ENCODE measurements at regions not wholly inside any gene's neighbourhood (a gene's known extent, or its start where the extent isn't known, plus 50 kb on each side); places are given as distances from the start of the nearest gene placed in this dataset.
A peak's percentile ranks its signal among the peaks of the same experiment; 100 is the strongest.

DNA sequence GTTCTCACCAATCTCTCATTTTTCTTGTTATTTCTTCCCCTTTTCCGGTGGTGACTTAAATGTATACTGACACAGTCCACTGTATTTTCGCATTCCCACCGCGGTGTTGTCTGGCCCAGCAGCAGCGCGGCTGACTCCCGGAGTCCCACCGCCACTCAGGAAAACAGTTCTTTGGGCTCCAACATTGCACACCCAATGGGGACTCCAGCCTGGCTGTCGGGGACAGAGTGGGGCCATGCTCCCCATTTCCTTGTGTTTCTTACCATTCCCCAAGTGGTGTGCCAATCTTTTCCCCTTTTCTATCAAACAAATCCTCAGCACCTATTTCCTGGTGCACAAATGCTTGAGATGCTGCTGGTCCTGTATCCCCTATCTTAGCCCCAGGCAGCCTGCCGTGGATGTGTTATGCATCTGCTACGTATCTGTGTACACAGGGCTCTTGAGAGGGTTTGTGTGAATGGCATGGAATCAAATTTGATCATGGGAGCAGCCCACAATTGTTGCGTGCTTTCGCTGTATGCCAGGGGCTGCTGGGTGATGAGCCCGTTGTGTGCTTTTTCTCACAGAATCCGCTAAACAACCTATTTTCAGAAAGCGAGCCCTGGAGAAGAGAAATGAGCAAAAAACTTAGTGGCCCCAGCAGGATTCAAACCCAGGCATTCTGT is 219.1 kb upstream of the RGMA start:
- no peak overlapping the region for H3K27ac ChIP-seq
- intact Hi-C loops (cut with DNase I; ENCODE audit: low total_unique reads) = no loop called here
- H3K4me1 ChIP-seq = no peaks in the 10 kb centered on the region
- TF ChIP-seq POLR2A (IDR thresholded peaks at IDR 0.05) = no peak
- TF ChIP-seq, protein P1, sequence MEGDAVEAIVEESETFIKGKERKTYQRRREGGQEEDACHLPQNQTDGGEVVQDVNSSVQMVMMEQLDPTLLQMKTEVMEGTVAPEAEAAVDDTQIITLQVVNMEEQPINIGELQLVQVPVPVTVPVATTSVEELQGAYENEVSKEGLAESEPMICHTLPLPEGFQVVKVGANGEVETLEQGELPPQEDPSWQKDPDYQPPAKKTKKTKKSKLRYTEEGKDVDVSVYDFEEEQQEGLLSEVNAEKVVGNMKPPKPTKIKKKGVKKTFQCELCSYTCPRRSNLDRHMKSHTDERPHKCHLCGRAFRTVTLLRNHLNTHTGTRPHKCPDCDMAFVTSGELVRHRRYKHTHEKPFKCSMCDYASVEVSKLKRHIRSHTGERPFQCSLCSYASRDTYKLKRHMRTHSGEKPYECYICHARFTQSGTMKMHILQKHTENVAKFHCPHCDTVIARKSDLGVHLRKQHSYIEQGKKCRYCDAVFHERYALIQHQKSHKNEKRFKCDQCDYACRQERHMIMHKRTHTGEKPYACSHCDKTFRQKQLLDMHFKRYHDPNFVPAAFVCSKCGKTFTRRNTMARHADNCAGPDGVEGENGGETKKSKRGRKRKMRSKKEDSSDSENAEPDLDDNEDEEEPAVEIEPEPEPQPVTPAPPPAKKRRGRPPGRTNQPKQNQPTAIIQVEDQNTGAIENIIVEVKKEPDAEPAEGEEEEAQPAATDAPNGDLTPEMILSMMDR (IDR thresholded peaks at IDR 0.05) = no peak
- H3K27me3 ChIP-seq = no peaks in the 10 kb centered on the region
- no peak for DNase-seq
- no peaks in the 10 kb centered on the region for H3K36me3 ChIP-seq (ENCODE audit: low read depth, missing control alignments)
- H3K9me3 ChIP-seq = no peaks in the 10 kb centered on the region
- 89% methylated on average over 16 of the region's 16 CpGs for WGBS, 2 donors
- H3K4me3 ChIP-seq = no peak overlapping the region

DNA sequence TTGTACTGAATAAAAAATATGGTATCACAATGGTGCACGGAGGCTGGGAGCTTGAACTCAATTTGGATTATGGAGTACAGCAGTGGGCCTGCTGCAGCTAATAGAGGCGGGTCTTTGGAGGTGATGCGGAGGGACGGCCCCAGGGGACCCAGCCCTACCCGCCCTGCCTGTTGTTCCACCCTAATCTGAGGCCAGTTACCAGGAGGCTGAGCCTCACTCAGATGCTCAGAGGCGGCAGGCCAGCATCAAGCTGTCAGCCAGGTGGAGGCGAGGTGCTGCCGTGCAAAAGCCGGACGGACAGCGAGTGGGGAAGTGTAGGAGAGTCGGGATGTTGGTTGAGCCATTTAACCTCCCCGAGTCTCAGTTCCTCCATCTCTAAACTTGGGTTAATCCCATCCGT is 218.5 kb upstream of the RGMA start:
- H3K9me3 ChIP-seq = no peaks in the 10 kb centered on the region

DNA sequence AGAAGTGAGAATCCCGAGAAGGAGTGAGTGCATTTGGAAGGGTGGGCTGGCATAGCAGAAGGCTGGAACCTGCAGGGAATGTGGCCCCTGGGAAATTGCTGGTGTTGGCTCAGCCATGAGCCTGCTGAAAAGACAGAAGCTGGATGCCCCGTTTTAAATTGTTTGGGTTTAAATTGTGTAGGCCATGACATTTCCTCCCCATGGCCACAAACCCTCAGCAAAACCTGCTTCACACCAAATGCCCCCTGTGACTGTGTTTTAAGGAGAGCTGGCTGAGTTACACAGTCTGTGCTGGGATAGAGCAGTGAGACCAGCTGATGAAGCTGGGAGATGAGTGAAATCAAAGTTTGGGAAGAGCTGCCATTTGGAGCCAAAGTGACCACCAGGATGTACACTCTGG is 216.3 kb upstream of the RGMA start:
- 80 to 88% methylated on average over 2 of the region's 2 CpGs for WGBS, 2 donors
- Histone ChIP-seq H3K36me3 (ENCODE audit: low read depth, missing control alignments) (no peaks in the 10 kb centered on the region), H3K9me3 (no peaks in the 10 kb centered on the region), H3K4me3 (no peak overlapping the region), H3K27me3 (no peaks in the 10 kb centered on the region), H3K4me1 (no peaks in the 10 kb centered on the region), H3K27ac (no peak overlapping the region)
- TF ChIP-seq, protein P1 (IDR thresholded peaks at IDR 0.05) = no peak
- TF ChIP-seq POLR2A (IDR thresholded peaks at IDR 0.05) = no peak
- intact Hi-C loops (cut with DNase I; ENCODE audit: low total_unique reads) = no loop called here
- DNase-seq = no peak

More for the DNA sequence above, 218.5 kb upstream of the RGMA start:
- 84 to 88% methylated on average over 14 of the region's 14 CpGs for WGBS, 2 donors
- Histone ChIP-seq H3K27ac (no peak overlapping the region), H3K4me3 (no peak overlapping the region), H3K4me1 (no peaks in the 10 kb centered on the region), H3K27me3 (no peaks in the 10 kb centered on the region), H3K36me3 (ENCODE audit: low read depth, missing control alignments) (no peaks in the 10 kb centered on the region)
- DNase-seq = no peak
- intact Hi-C loops (cut with DNase I; ENCODE audit: low total_unique reads) = no loop called here
- no peak for TF ChIP-seq POLR2A (IDR thresholded peaks at IDR 0.05)
- TF ChIP-seq, protein P1 (IDR thresholded peaks at IDR 0.05) = no peak

DNA sequence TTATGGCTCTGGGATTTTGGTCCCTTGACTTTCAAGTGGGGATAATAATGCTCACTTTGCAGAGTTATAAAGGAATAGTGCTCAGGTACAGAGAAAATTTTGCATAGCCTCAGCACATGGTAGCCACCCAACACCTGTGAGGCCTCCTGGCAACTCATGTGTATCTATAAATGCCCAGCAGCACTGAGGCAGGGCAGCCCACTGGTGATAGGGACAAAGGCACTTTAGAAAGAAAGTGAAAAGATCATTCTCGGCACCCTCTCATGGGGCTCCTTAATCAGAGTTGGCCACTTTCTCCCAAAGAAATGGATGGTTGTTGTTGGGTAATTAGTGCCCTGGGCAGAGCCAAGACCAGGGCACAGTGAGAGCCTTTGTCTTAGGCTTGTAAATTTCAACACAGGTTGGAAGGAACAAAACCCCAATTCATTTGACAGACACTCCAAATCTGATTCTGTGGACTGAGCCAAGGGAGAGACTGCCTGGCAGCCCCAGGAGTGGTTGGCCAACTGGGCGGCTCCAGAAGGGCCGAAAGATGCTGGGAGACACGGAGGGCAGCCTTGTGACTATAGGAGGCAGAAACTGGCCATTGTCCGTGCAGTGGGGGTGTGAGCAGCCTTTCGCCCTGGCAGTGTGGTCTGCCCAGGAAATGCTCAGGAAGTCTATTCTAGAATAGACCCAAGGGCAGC is 213.2 kb upstream of the RGMA start:
- no peak overlapping the region for H3K4me3 ChIP-seq
- H3K27me3 ChIP-seq = no peaks in the 10 kb centered on the region
- intact Hi-C loops (cut with DNase I; ENCODE audit: low total_unique reads) = no loop called here
- TF ChIP-seq, protein P1 (IDR thresholded peaks at IDR 0.05) = no peak
- TF ChIP-seq POLR2A (IDR thresholded peaks at IDR 0.05) = no peak
- H3K27ac ChIP-seq = no peak overlapping the region
- H3K36me3 ChIP-seq (ENCODE audit: low read depth, missing control alignments) = no peaks in the 10 kb centered on the region
- no peak for DNase-seq
- H3K4me1 ChIP-seq = no peaks in the 10 kb centered on the region
- no peaks in the 10 kb centered on the region for H3K9me3 ChIP-seq
- WGBS, 2 donors = 84 to 89% methylated on average over 3 to 6 of the region's 6 CpGs

DNA sequence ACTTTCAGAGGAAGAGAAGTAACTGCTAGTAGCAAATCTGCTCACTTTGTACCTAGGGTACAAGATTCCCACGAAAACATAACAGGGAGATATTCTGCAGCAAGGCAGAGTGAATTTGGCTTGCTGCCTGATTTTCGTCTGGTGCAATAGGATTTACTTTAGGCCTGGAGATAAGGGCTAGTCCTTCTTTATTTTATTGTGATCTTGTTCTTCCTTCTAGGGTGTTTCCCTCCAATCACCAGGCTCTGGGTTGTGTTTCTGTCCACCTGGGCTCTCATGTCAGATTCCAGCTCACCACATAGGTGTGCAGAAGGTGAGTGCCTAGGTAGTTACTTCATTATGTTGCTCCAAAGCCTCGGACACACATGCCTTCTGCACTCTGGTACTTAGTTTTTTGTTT is 211.8 kb upstream of the RGMA start:
- H3K4me1 ChIP-seq = no peaks in the 10 kb centered on the region
- no peaks in the 10 kb centered on the region for H3K27me3 ChIP-seq
- peak; percentile 35 for DNase-seq
- no peak for TF ChIP-seq POLR2A (IDR thresholded peaks at IDR 0.05)
- TF ChIP-seq, protein P1 (IDR thresholded peaks at IDR 0.05) = no peak
- H3K27ac ChIP-seq = no peak overlapping the region
- intact Hi-C loops (cut with DNase I; ENCODE audit: low total_unique reads) = no loop called here
- WGBS, 2 donors = 31 to 42% methylated on average over 3 of the region's 3 CpGs
- no peaks in the 10 kb centered on the region for H3K9me3 ChIP-seq
- H3K36me3 ChIP-seq (ENCODE audit: low read depth, missing control alignments) = no peaks in the 10 kb centered on the region
- no peak overlapping the region for H3K4me3 ChIP-seq

Data from testis (tissue), 2 donors.